H1 (cell line): ENCODE measurements at regions not wholly inside any gene's neighbourhood (a gene's known extent, or its start where the extent isn't known, plus 50 kb on each side); places are given as distances from the start of the nearest gene placed in this dataset.

ENCODE experiments used
- CEBPB ChIP-seq: IDR thresholded peaks from 2 replicates; pipeline ENCODE4 v1.6.1; 2012; ENCODE audit warnings: low read depth, low read length
- CHD7 ChIP-seq: fragments of 300-600 bp; sonication (generic); IDR thresholded peaks from 2 replicates; pipeline ENCODE4 v1.7.1; 2012; ENCODE audit warnings: low read length, moderate library complexity, mild to moderate bottlenecking, inconsistent platforms; ENCODE audit not compliant: insufficient replicate concordance
- JUND ChIP-seq: IDR thresholded peaks from 2 replicates; pipeline ENCODE4 v1.6.1; 2011; ENCODE audit warnings: mild to moderate bottlenecking, improper control_type of control experiment, low read length
- NANOG ChIP-seq: IDR thresholded peaks from 2 replicates; pipeline ENCODE4 v1.6.1; 2011; ENCODE audit warnings: low read length, low read depth, mild to moderate bottlenecking, inconsistent platforms; ENCODE audit not compliant: insufficient read depth, poor library complexity, severe bottlenecking
- POLR2A ChIP-seq, 2 experiments: IDR thresholded peaks; 1 replicate in 1 of 2; 2 replicates in 1 of 2; pipeline ENCODE4 v1.6.1; 2011; ENCODE audit warnings: low read depth in 2 of 2, low read length in 2 of 2, mild to moderate bottlenecking in 2 of 2; ENCODE audit errors: control extremely low read depth in 1 of 2
- SIRT6 ChIP-seq: IDR thresholded peaks from one replicate; pipeline ENCODE4 v1.7.1; 2012; ENCODE audit warnings: low read length, inconsistent platforms
- SP4 ChIP-seq: IDR thresholded peaks from 2 replicates; pipeline ENCODE4 v1.6.1; 2012; ENCODE audit warnings: low read length, inconsistent platforms

GRCh38 chr1:38243106-38243505 lies 196.5 kb upstream of the POU3F1 start (continued):
- TF ChIP-seq CHD7 (no peak), CEBPB (no peak), NANOG (no peak), SP4 (no peak), SIRT6 (no peak), JUND (no peak), POLR2A (IDR thresholded peaks at IDR 0.05; ENCODE audit: control extremely low read depth in 1 of 2, low read depth in 2 of 2, low read length in 2 of 2) (no peak)
